HepG2 (cell line): ENCODE measurements at regions not wholly inside any gene's neighbourhood (a gene's known extent, or its start where the extent isn't known, plus 50 kb on each side); places are given as distances from the start of the nearest gene placed in this dataset.

ENCODE experiments used
- ARNTL ChIP-seq: sonication (generic); formaldehyde crosslinking; IDR thresholded peaks from 2 replicates; pipeline ENCODE4 v1.4.0; 2020; ENCODE audit warnings: mild to moderate bottlenecking, missing genetic modification reagents
- CHD2 ChIP-seq: IDR thresholded peaks from 2 replicates; pipeline ENCODE4 v1.6.1; 2011; ENCODE audit warnings: low read depth, low read length, improper control_type of control experiment
- ESRRA ChIP-seq: sonication (generic); formaldehyde crosslinking; IDR thresholded peaks from 2 replicates; pipeline ENCODE4 v1.5.1; 2020; ENCODE audit warnings: mild to moderate bottlenecking, low read depth, missing genetic modification reagents
- FLYWCH1 ChIP-seq: sonication (generic); formaldehyde crosslinking; IDR thresholded peaks from 2 replicates; pipeline ENCODE4 v1.8.1; 2023; ENCODE audit warnings: mild to moderate bottlenecking, missing genetic modification reagents
- HNRNPK ChIP-seq: fragments of 200-400 bp; formaldehyde crosslinking; IDR thresholded peaks from 2 replicates; pipeline ENCODE4 v1.6.1; 2018; ENCODE audit warnings: low read length, low read depth, moderate library complexity, mild to moderate bottlenecking; ENCODE audit not compliant: poor library complexity, severe bottlenecking
- POLR2AphosphoS5 ChIP-seq: IDR thresholded peaks from 2 replicates; pipeline ENCODE4 v1.6.1; 2012; ENCODE audit warnings: low read depth, low read length
- SALL1 ChIP-seq: sonication (generic); formaldehyde crosslinking; IDR thresholded peaks from 2 replicates; pipeline ENCODE4 v1.8.0; 2022; ENCODE audit warnings: mild to moderate bottlenecking, missing genetic modification reagents
- ZKSCAN1 ChIP-seq: fragments of 150-350 bp; IDR thresholded peaks from 2 replicates; pipeline ENCODE4 v1.6.1; 2014; ENCODE audit warnings: low read length
- TF ChIP-seq, protein P1 (sequence below): sonication (generic); formaldehyde crosslinking; IDR thresholded peaks from 2 replicates; pipeline ENCODE4 v1.5.0; 2020; ENCODE audit warnings: mild to moderate bottlenecking, missing genetic modification reagents, moderate library complexity
- TF ChIP-seq, protein P2 (sequence below): sonication (generic); formaldehyde crosslinking; conservative IDR thresholded peaks from 2 replicates; pipeline ENCODE4 v1.8.1; 2023; ENCODE audit warnings: missing genetic modification reagents

DNA sequence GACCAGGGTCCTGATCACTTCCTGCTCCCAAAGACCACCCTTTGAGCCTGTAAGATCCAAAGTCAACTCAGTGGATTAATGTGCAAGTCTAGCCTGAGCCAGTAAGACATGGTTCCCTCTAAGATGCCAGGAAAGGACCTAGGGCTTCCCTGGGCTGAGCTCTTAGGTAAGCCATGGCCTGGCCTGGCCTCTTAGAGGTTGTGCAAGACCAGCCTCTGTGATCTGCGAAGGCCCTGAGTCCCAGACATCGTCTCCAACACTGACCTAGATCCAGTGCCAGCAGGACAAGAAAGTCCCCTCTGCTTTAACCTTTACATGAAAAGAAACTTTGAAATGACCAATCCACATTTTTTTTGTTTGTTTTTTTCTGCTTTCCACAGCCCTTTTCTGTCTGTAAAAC lies 73.6 kb upstream of the CYP1B1 start:
- no peak for TF ChIP-seq CHD2
- no peak for TF ChIP-seq FLYWCH1
- TF ChIP-seq ARNTL (CRISPR knock-in tag): no peak
- TF ChIP-seq, protein P1, sequence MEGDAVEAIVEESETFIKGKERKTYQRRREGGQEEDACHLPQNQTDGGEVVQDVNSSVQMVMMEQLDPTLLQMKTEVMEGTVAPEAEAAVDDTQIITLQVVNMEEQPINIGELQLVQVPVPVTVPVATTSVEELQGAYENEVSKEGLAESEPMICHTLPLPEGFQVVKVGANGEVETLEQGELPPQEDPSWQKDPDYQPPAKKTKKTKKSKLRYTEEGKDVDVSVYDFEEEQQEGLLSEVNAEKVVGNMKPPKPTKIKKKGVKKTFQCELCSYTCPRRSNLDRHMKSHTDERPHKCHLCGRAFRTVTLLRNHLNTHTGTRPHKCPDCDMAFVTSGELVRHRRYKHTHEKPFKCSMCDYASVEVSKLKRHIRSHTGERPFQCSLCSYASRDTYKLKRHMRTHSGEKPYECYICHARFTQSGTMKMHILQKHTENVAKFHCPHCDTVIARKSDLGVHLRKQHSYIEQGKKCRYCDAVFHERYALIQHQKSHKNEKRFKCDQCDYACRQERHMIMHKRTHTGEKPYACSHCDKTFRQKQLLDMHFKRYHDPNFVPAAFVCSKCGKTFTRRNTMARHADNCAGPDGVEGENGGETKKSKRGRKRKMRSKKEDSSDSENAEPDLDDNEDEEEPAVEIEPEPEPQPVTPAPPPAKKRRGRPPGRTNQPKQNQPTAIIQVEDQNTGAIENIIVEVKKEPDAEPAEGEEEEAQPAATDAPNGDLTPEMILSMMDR (CRISPR knock-in tag): no peak
- no peak for TF ChIP-seq POLR2AphosphoS5
- TF ChIP-seq, protein P2, sequence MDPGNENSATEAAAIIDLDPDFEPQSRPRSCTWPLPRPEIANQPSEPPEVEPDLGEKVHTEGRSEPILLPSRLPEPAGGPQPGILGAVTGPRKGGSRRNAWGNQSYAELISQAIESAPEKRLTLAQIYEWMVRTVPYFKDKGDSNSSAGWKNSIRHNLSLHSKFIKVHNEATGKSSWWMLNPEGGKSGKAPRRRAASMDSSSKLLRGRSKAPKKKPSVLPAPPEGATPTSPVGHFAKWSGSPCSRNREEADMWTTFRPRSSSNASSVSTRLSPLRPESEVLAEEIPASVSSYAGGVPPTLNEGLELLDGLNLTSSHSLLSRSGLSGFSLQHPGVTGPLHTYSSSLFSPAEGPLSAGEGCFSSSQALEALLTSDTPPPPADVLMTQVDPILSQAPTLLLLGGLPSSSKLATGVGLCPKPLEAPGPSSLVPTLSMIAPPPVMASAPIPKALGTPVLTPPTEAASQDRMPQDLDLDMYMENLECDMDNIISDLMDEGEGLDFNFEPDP (CRISPR knock-in tag): no peak
- no peak for TF ChIP-seq ESRRA (CRISPR knock-in tag)
- no peak for TF ChIP-seq SALL1 (CRISPR knock-in tag)
- no peak for TF ChIP-seq ZKSCAN1
- no peak for TF ChIP-seq HNRNPK
